ENCODE measurements at regions not wholly inside any gene's neighbourhood (a gene's known extent, or its start where the extent isn't known, plus 50 kb on each side); places are given as distances from the start of the nearest gene placed in this dataset.

- Histone ChIP-seq H3K27ac (ENCODE audit: low read depth, low read length) (no peak overlapping the region), H3K9me3 (ENCODE audit: control insufficient read depth, low read length) (no peaks in the 10 kb centered on the region), H3K4me1 (ENCODE audit: control insufficient read depth, insufficient read depth, low read length) (no peaks in the 10 kb centered on the region), H3K36me3 (ENCODE audit: control insufficient read depth, insufficient read depth, low read length) (no peaks in the 10 kb centered on the region), H3K9ac (ENCODE audit: extremely low read depth, low read length, poor library complexity, severe bottlenecking) (no peak overlapping the region), H3K4me3 (ENCODE audit: low read length) (no peak overlapping the region), H3K27me3 (ENCODE audit: control insufficient read depth, insufficient read depth, low read length, poor library complexity, severe bottlenecking) (no peaks in the 10 kb centered on the region)
- no peaks in the 10 kb centered on the region for H3K27me3 Mint-ChIP-seq (ENCODE audit: insufficient read depth)
- no peaks in the 10 kb centered on the region for H3K9me3 Mint-ChIP-seq
- no peak overlapping the region for H3K4me3 Mint-ChIP-seq
- TF ChIP-seq, protein P1, sequence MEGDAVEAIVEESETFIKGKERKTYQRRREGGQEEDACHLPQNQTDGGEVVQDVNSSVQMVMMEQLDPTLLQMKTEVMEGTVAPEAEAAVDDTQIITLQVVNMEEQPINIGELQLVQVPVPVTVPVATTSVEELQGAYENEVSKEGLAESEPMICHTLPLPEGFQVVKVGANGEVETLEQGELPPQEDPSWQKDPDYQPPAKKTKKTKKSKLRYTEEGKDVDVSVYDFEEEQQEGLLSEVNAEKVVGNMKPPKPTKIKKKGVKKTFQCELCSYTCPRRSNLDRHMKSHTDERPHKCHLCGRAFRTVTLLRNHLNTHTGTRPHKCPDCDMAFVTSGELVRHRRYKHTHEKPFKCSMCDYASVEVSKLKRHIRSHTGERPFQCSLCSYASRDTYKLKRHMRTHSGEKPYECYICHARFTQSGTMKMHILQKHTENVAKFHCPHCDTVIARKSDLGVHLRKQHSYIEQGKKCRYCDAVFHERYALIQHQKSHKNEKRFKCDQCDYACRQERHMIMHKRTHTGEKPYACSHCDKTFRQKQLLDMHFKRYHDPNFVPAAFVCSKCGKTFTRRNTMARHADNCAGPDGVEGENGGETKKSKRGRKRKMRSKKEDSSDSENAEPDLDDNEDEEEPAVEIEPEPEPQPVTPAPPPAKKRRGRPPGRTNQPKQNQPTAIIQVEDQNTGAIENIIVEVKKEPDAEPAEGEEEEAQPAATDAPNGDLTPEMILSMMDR (conservative IDR thresholded peaks at IDR 0.05), result no peak
- no peaks in the 10 kb centered on the region for H3K36me3 Mint-ChIP-seq (ENCODE audit: low read depth)
- H3K4me1 Mint-ChIP-seq, result no peaks in the 10 kb centered on the region
- no peak overlapping the region for H3K27ac Mint-ChIP-seq
- no peak for DNase-seq
- WGBS, 2 experiments (ENCODE audit: insufficient coverage in 1 of 2, insufficient read length in 1 of 2), result 94 to 100% methylated on average over 1 of the region's 1 CpG
Observed at GRCh38 chr12:88897723-88898122, 317.5 kb upstream of the KITLG start.

GRCh38 chr12:88896958-88897357, 316.7 kb upstream of the KITLG start:
- no peak overlapping the region for H3K4me3 ChIP-seq (ENCODE audit: low read length)
- H3K27me3 Mint-ChIP-seq (ENCODE audit: insufficient read depth), result no peaks in the 10 kb centered on the region
- no peak overlapping the region for H3K9ac ChIP-seq (ENCODE audit: extremely low read depth, low read length, poor library complexity, severe bottlenecking)
- no peaks in the 10 kb centered on the region for H3K27me3 ChIP-seq (ENCODE audit: control insufficient read depth, insufficient read depth, low read length, poor library complexity, severe bottlenecking)
- H3K4me1 ChIP-seq (ENCODE audit: control insufficient read depth, insufficient read depth, low read length), result no peaks in the 10 kb centered on the region
- H3K36me3 Mint-ChIP-seq (ENCODE audit: low read depth), result no peaks in the 10 kb centered on the region
- 90 to 100% methylated on average over 2 of the region's 2 CpGs for WGBS, 2 experiments (ENCODE audit: insufficient coverage in 1 of 2, insufficient read length in 1 of 2)
- no peak for DNase-seq
- peak overlapping the region; percentile 28 for H3K27ac Mint-ChIP-seq
- TF ChIP-seq, protein P1 (conservative IDR thresholded peaks at IDR 0.05), result no peak
- no peaks in the 10 kb centered on the region for H3K36me3 ChIP-seq (ENCODE audit: control insufficient read depth, insufficient read depth, low read length)
- H3K4me1 Mint-ChIP-seq, result no peaks in the 10 kb centered on the region
- no peaks in the 10 kb centered on the region for H3K9me3 ChIP-seq (ENCODE audit: control insufficient read depth, low read length)
- no peaks in the 10 kb centered on the region for H3K9me3 Mint-ChIP-seq
- no peak overlapping the region for H3K4me3 Mint-ChIP-seq
- no peak overlapping the region for H3K27ac ChIP-seq (ENCODE audit: low read depth, low read length)

DNA sequence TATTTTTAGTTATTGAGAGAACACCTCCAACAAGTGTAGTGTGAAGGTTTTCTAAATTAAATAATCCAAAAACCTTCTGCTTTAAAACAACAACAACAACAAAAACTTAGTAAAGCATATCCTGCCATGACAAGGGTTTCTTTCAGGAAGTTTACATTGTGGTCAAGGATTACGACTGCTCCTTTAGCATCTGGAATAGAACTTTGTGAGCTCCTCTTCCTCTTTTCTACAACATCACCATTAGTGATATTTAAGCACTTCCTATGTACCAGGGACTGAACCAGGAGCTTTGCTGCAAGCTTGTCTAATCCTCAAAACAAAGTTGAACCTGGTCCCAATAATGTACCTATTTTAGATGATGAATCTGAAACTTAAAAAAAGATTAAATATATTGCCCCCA, 315.4 kb upstream of the KITLG start:
- Mint-ChIP-seq H3K27ac (no peak overlapping the region), H3K9me3 (no peaks in the 10 kb centered on the region), H3K27me3 (ENCODE audit: insufficient read depth) (no peaks in the 10 kb centered on the region), H3K4me1 (no peaks in the 10 kb centered on the region), H3K4me3 (no peak overlapping the region), H3K36me3 (ENCODE audit: low read depth) (no peaks in the 10 kb centered on the region)
- H3K4me3 ChIP-seq (ENCODE audit: low read length), result no peak overlapping the region
- 83 to 100% methylated on average over 1 of the region's 1 CpG for WGBS, 2 experiments (ENCODE audit: insufficient coverage in 1 of 2, insufficient read length in 1 of 2)
- no peak for DNase-seq
- no peaks in the 10 kb centered on the region for H3K27me3 ChIP-seq (ENCODE audit: control insufficient read depth, insufficient read depth, low read length, poor library complexity, severe bottlenecking)
- no peak overlapping the region for H3K27ac ChIP-seq (ENCODE audit: low read depth, low read length)
- no peaks in the 10 kb centered on the region for H3K36me3 ChIP-seq (ENCODE audit: control insufficient read depth, insufficient read depth, low read length)
- no peaks in the 10 kb centered on the region for H3K4me1 ChIP-seq (ENCODE audit: control insufficient read depth, insufficient read depth, low read length)
- TF ChIP-seq, protein P1 (conservative IDR thresholded peaks at IDR 0.05), result no peak
- H3K9ac ChIP-seq (ENCODE audit: extremely low read depth, low read length, poor library complexity, severe bottlenecking), result no peak overlapping the region
- no peaks in the 10 kb centered on the region for H3K9me3 ChIP-seq (ENCODE audit: control insufficient read depth, low read length)
